Osteocyte (in vitro differentiated cells): ENCODE measurements at regions not wholly inside any gene's neighbourhood (a gene's known extent, or its start where the extent isn't known, plus 50 kb on each side); places are given as distances from the start of the nearest gene placed in this dataset.
A peak's percentile ranks its signal among the peaks of the same experiment; 100 is the strongest.

Source experiments
- DNase-seq: peaks from one replicate; pipeline ENCODE4 v3.0.0; 2021; ENCODE audit warnings: mixed read lengths; ENCODE audit not compliant: unreplicated experiment; ENCODE audit errors: extremely low spot score
- H3K27ac Mint-ChIP-seq: one replicate; pipeline ENCODE4 v1.8.0; 2021; ENCODE audit warnings: mild to moderate bottlenecking, mixed read lengths; ENCODE audit not compliant: unreplicated experiment
- H3K27me3 Mint-ChIP-seq: one replicate; pipeline ENCODE4 v1.8.0; 2021; ENCODE audit warnings: mixed read lengths; ENCODE audit not compliant: unreplicated experiment
- H3K36me3 Mint-ChIP-seq: one replicate; pipeline ENCODE4 v1.8.0; 2021; ENCODE audit warnings: mixed read lengths; ENCODE audit not compliant: unreplicated experiment
- H3K4me1 Mint-ChIP-seq: one replicate; pipeline ENCODE4 v1.8.0; 2021; ENCODE audit warnings: mixed read lengths; ENCODE audit not compliant: unreplicated experiment
- H3K4me3 Mint-ChIP-seq: one replicate; pipeline ENCODE4 v1.8.0; 2021; ENCODE audit warnings: mild to moderate bottlenecking, moderate library complexity, mixed read lengths; ENCODE audit not compliant: unreplicated experiment
- H3K9me3 Mint-ChIP-seq: one replicate; pipeline ENCODE4 v1.8.0; 2021; ENCODE audit warnings: mixed read lengths; ENCODE audit not compliant: unreplicated experiment
- TF ChIP-seq, protein P1 (sequence below): fragments of 200-600 bp; sonication (generic); IDR thresholded peaks from 2 replicates; pipeline ENCODE4 v1.5.0; 2021; ENCODE audit warnings: antibody characterized with exemption, mild to moderate bottlenecking, moderate library complexity

DNA sequence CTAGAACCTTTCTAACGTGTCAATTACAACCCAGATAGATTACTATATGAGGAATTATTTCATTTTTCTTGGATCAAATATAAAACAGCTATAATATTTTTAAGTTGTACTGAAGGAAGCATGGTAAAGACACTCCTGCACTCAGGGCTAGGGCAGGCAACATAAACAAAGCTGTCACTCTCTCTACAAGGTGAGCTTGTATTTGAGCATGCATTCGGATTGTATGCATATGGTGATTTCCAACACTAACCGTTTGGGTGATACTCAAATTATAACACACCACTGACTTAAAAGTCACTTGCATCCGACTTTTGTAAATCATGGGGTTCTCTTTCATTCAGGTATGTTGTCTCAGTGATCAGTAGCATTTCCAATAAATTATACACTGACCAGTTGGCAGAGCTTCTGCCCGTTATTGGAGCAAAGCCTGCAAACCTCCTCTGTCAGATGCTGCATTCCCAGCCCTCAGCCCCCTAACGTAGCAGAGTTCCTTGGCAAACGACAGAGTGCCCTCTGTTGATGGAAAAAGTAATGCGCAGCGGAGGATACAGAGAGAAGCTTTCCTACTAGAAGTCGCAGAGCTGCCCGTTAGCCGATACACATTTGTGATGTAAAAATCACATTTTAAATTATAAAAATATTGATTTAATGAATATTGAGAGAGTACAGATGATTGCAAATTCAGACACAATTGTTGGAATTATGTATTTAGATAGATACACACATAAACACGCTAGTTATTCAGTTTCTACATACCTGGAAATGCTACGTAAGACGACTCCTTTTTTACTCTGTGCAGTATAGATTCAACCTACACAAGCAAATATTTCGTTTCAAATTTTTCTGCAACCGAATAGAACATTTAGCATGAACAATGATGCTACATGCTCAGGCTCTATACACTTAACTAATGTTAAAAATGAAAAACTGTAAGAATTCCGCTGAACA, 173.9 kb upstream of the SP4 start:
- Mint-ChIP-seq H3K27me3 (peaks cover 44% of the 10 kb centered on the region), H3K4me3 (no peak overlapping the region)

DNA sequence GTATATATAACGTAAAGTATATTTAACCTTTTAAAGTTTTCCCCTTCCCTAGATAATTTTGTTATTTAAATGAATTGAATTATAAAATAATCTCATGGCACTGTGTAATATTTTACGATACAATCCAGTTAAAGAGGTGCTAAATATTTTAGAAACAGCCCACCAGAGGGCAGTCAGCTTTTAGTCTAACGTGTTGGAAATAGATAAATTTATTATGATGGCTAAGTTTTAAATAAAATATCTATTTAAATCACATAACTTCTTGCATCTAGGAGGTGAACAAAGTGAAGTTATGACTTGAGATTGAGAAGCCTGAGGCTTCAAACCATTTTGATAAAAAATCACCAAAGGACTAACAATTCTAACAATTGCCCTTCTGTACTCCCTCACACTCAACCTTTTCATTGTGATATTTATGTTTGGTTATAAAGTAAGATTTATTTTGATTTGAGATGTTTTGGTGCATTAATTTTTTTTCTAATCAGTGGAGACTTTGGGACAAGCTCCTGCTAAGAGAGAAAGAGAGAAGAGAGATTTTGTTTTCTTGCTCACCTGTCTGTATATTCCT, 171.5 kb upstream of the SP4 start:
- Mint-ChIP-seq H3K36me3 (no peaks in the 10 kb centered on the region), H3K27ac (no peak overlapping the region), H3K4me1 (no peaks in the 10 kb centered on the region), H3K27me3 (peaks cover 35% of the 10 kb centered on the region), H3K4me3 (no peak overlapping the region), H3K9me3 (no peaks in the 10 kb centered on the region)
- no peak for DNase-seq
- TF ChIP-seq, protein P1, sequence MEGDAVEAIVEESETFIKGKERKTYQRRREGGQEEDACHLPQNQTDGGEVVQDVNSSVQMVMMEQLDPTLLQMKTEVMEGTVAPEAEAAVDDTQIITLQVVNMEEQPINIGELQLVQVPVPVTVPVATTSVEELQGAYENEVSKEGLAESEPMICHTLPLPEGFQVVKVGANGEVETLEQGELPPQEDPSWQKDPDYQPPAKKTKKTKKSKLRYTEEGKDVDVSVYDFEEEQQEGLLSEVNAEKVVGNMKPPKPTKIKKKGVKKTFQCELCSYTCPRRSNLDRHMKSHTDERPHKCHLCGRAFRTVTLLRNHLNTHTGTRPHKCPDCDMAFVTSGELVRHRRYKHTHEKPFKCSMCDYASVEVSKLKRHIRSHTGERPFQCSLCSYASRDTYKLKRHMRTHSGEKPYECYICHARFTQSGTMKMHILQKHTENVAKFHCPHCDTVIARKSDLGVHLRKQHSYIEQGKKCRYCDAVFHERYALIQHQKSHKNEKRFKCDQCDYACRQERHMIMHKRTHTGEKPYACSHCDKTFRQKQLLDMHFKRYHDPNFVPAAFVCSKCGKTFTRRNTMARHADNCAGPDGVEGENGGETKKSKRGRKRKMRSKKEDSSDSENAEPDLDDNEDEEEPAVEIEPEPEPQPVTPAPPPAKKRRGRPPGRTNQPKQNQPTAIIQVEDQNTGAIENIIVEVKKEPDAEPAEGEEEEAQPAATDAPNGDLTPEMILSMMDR = peak; percentile 64

More for the DNA sequence above, 173.9 kb upstream of the SP4 start:
- Mint-ChIP-seq H3K4me1 (no peaks in the 10 kb centered on the region), H3K27ac (no peak overlapping the region), H3K9me3 (no peaks in the 10 kb centered on the region), H3K36me3 (no peaks in the 10 kb centered on the region)
- TF ChIP-seq, protein P1 = peak; percentile 69
- no peak for DNase-seq

DNA sequence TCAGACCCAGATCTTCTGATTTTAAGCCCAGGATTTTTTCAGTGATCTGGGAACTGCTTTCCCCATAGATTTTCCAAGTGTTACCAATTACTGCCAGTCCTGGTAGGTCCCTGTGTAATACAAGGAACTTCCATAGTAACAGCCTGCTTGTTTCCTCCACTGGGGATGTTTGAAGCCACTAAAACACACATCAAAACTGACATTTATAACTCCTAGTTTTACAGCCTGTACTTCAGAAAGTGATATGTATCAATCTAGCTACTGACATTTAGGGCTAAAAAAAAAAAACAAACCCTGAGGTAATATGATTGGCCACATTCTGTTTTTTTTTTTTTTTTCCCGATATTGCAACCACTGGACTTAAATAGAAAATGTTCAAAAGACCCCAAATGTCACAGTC, 166.9 kb upstream of the SP4 start:
- Mint-ChIP-seq H3K27me3 (peaks cover under 1% of the 10 kb centered on the region), H3K4me3 (no peak overlapping the region)
- TF ChIP-seq, protein P1 = no peak

DNA sequence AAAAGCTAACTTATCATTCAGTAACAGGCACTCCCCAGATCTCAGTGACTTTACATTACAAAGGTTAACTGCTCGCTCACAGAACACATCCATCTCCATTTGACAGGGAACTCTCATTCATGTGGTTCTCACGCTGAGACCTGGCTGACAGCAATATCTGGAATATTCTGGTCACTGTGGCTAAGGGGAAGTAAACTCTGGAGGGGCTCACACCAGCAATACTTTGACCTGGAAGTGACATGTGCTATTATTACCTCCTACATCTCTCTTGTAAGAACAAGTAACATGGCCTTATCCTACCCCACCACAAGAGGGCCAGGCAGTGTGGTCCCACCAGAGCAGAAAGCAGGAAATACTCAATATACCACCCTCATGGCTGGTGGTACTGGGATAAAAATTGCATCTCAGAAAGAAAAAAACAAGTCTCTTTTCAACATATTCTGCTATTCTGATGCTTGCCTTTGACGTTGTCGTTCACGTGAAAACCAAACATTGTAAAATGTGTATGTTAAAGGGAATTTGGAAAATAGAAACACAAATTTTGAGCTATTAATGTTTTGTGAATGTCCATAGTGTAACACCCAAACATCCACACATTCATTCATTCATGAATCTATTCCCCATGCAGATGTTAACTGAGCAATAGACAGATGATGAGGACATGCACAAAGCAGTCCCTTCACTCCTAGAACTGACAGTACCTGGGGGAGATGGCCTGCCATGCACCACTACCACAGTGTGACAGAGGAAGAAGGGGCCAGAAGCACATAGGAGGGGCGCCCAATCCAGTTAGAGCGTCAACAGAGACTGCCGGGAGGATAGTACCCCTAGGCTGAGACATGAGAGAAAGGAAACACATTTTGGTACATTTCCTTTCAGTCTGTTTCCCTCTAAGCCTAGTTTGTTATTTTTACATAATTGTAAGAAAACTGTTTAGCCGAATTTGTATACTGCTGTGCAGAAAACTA, 166.0 kb upstream of the SP4 start:
- DNase-seq = no peak
- Mint-ChIP-seq H3K4me3 (no peak overlapping the region), H3K27ac (no peak overlapping the region), H3K9me3 (no peaks in the 10 kb centered on the region), H3K27me3 (no peaks in the 10 kb centered on the region), H3K4me1 (no peaks in the 10 kb centered on the region), H3K36me3 (no peaks in the 10 kb centered on the region)
- TF ChIP-seq, protein P1 = peak; percentile 47

More for the DNA sequence above, 166.9 kb upstream of the SP4 start:
- Mint-ChIP-seq H3K9me3 (no peaks in the 10 kb centered on the region), H3K36me3 (no peaks in the 10 kb centered on the region), H3K27ac (no peak overlapping the region), H3K4me1 (no peaks in the 10 kb centered on the region)
- no peak for DNase-seq
